Glutamatergic neuron (in vitro differentiated cells): ENCODE measurements at regions not wholly inside any gene's neighbourhood (a gene's known extent, or its start where the extent isn't known, plus 50 kb on each side); places are given as distances from the start of the nearest gene placed in this dataset.

Experiments used
- DNase-seq: peaks from one replicate; pipeline ENCODE4 v3.0.0; 2022
- H3K27ac Mint-ChIP-seq: one replicate; pipeline ENCODE4 v1.8.0; 2020; ENCODE audit warnings: mild to moderate bottlenecking, mixed read lengths, inconsistent platforms; ENCODE audit not compliant: unreplicated experiment
- H3K27me3 Mint-ChIP-seq: one replicate; pipeline ENCODE4 v1.8.0; 2020; ENCODE audit warnings: mild to moderate bottlenecking, moderate library complexity, mixed read lengths, inconsistent platforms; ENCODE audit not compliant: unreplicated experiment
- H3K36me3 Mint-ChIP-seq: one replicate; pipeline ENCODE4 v1.8.0; 2020; ENCODE audit warnings: mild to moderate bottlenecking, mixed read lengths, inconsistent platforms; ENCODE audit not compliant: unreplicated experiment
- H3K4me1 Mint-ChIP-seq: one replicate; pipeline ENCODE4 v1.8.0; 2020; ENCODE audit warnings: mild to moderate bottlenecking, low read depth, mixed read lengths, inconsistent platforms; ENCODE audit not compliant: unreplicated experiment
- H3K4me3 Mint-ChIP-seq: one replicate; pipeline ENCODE4 v1.8.0; 2020; ENCODE audit warnings: mild to moderate bottlenecking, mixed read lengths, inconsistent platforms; ENCODE audit not compliant: unreplicated experiment
- H3K9me3 Mint-ChIP-seq: one replicate; pipeline ENCODE4 v1.8.0; 2020; ENCODE audit warnings: mild to moderate bottlenecking, moderate library complexity, mixed read lengths, inconsistent platforms; ENCODE audit not compliant: unreplicated experiment
- CTCF ChIP-seq: fragments of 200-600 bp; sonication (generic); IDR thresholded peaks from one replicate; pipeline ENCODE4 v1.5.0; 2021; ENCODE audit not compliant: partially characterized antibody, unreplicated experiment

- no peaks in the 10 kb centered on the region for H3K36me3 Mint-ChIP-seq
- no peak for DNase-seq
- no peaks in the 10 kb centered on the region for H3K27me3 Mint-ChIP-seq
- no peak overlapping the region for H3K27ac Mint-ChIP-seq
- no peaks in the 10 kb centered on the region for H3K9me3 Mint-ChIP-seq
- no peaks in the 10 kb centered on the region for H3K4me1 Mint-ChIP-seq
- TF ChIP-seq CTCF: no peak
- no peak overlapping the region for H3K4me3 Mint-ChIP-seq
These were observed 116.9 kb downstream of the EVX1 start for GRCh38 chr7:27359181-27360125.

GRCh38 chr7:27361522-27361921 is 118.9 kb downstream of the EVX1 start:
- Mint-ChIP-seq H3K36me3 (no peaks in the 10 kb centered on the region), H3K27me3 (no peaks in the 10 kb centered on the region), H3K27ac (no peak overlapping the region), H3K9me3 (no peaks in the 10 kb centered on the region), H3K4me3 (no peak overlapping the region), H3K4me1 (no peaks in the 10 kb centered on the region)
- no peak for TF ChIP-seq CTCF
- no peak for DNase-seq

- no peak for DNase-seq
- Mint-ChIP-seq H3K27ac (no peak overlapping the region), H3K4me3 (no peak overlapping the region), H3K4me1 (no peaks in the 10 kb centered on the region), H3K36me3 (no peaks in the 10 kb centered on the region), H3K27me3 (no peaks in the 10 kb centered on the region), H3K9me3 (no peaks in the 10 kb centered on the region)
- TF ChIP-seq CTCF: no peak
These were observed 119.4 kb downstream of the EVX1 start for GRCh38 chr7:27362026-27362425.

GRCh38 chr7:27364344-27364758 is 121.7 kb downstream of the EVX1 start:
- no peaks in the 10 kb centered on the region for H3K27me3 Mint-ChIP-seq
- H3K36me3 Mint-ChIP-seq: no peaks in the 10 kb centered on the region
- H3K27ac Mint-ChIP-seq: no peak overlapping the region
- H3K4me1 Mint-ChIP-seq: no peaks in the 10 kb centered on the region
- H3K4me3 Mint-ChIP-seq: no peak overlapping the region
- no peak for TF ChIP-seq CTCF
- DNase-seq: no peak
- no peaks in the 10 kb centered on the region for H3K9me3 Mint-ChIP-seq
